ENCODE measurements at regions not wholly inside any gene's neighbourhood (a gene's known extent, or its start where the extent isn't known, plus 50 kb on each side); places are given as distances from the start of the nearest gene placed in this dataset.
A peak's percentile ranks its signal among the peaks of the same experiment; 100 is the strongest.

- dilution Hi-C loops (cut with HindIII; ENCODE audit: low sequenced_read_pairs, unreplicated experiment) (no loop called here), intact Hi-C loops (cut with micrococcal nuclease) (no loop called here), in situ Hi-C loops (cut with MboI; ENCODE audit: low sequenced_read_pairs) (no loop called here)
- no peak overlapping the region for H4K91ac ChIP-seq (ENCODE audit: insufficient read depth, low read depth, low read length)
- H2AK9ac ChIP-seq (replicated peaks; ENCODE audit: low read depth, low read length, poor library complexity): no peak overlapping the region
- H4K5ac ChIP-seq (ENCODE audit: low read depth, low read length): no peak overlapping the region
- no peaks in the 10 kb centered on the region for H3K9me1 ChIP-seq (ENCODE audit: insufficient read depth, low read length)
- BruUV-seq (replicated peaks): no TSS peak
- ChIA-PET POLR2A (ENCODE audit: unreplicated experiment) (no interaction called here), CTCF (no interaction called here)
- no peaks in the 10 kb centered on the region for H3K4me1 ChIP-seq (ENCODE audit: control insufficient read depth, insufficient read depth, low read length)
- H2BK20ac ChIP-seq (ENCODE audit: low read depth, low read length): no peak overlapping the region
- H4K8ac ChIP-seq (ENCODE audit: low read depth in 2 of 2, low read length in 2 of 2): no peak overlapping the region
- no peak for DNase-seq
- no peak overlapping the region for H3K4me3 ChIP-seq (ENCODE audit: insufficient read depth, low read depth, low read length)
- no peak for ATAC-seq (ENCODE audit: low read depth)
- no peak overlapping the region for H2AK5ac ChIP-seq (ENCODE audit: low read depth, low read length)
- H4K20me1 ChIP-seq (ENCODE audit: insufficient read depth, low read length): no peaks in the 10 kb centered on the region
- H2BK120ac ChIP-seq (ENCODE audit: low read depth, low read length): no peak overlapping the region
- no peaks in the 10 kb centered on the region for H3K36me3 ChIP-seq (ENCODE audit: control insufficient read depth, insufficient read depth, low read length)
- no peak overlapping the region for H3K4me2 ChIP-seq (ENCODE audit: low read depth, low read length)
- H3K27me3 ChIP-seq (ENCODE audit: control insufficient read depth, insufficient read depth, low read length): no peaks in the 10 kb centered on the region
- H2BK5ac ChIP-seq (ENCODE audit: low read depth, low read length, poor library complexity, severe bottlenecking): no peak overlapping the region
- no peaks in the 10 kb centered on the region for H3K79me1 ChIP-seq (ENCODE audit: low read depth in 1 of 2, low read length in 2 of 2)
- no CpG with 5 or more reads among the region's 6 CpGs for WGBS, 2 experiments (ENCODE audit: extremely low coverage in 2 of 2, insufficient read length in 1 of 2)
- no peak overlapping the region for H3K27ac ChIP-seq (ENCODE audit: insufficient read depth, low read length)
- H2AFZ ChIP-seq (replicated peaks; ENCODE audit: low read length, poor library complexity): peak overlapping the region; percentile 38
- no peak for TF ChIP-seq USF2 (IDR thresholded peaks at IDR 0.05; ENCODE audit: low read depth, low read length)
- no peak for TF ChIP-seq POLR2A (IDR thresholded peaks at IDR 0.05; ENCODE audit: low read depth, low read length)
- no peak for TF ChIP-seq RAD21 (IDR thresholded peaks at IDR 0.05; ENCODE audit: low read length)
- no peak for TF ChIP-seq SMC3 (IDR thresholded peaks at IDR 0.05; ENCODE audit: low read depth, low read length)
- no peak for TF ChIP-seq NFE2L2 (IDR thresholded peaks at IDR 0.05; ENCODE audit: low read depth, low read length)
- TF ChIP-seq MAFK (IDR thresholded peaks at IDR 0.05; ENCODE audit: low read depth, low read length): no peak
- no peak for TF ChIP-seq CEBPB (IDR thresholded peaks at IDR 0.05; ENCODE audit: low read depth, low read length)
- TF ChIP-seq FOS (IDR thresholded peaks at IDR 0.05; ENCODE audit: low read depth, low read length): no peak
- TF ChIP-seq MXI1 (IDR thresholded peaks at IDR 0.05; ENCODE audit: borderline replicate concordance, low read depth, low read length): no peak
- no peak for TF ChIP-seq RCOR1 (IDR thresholded peaks at IDR 0.05; ENCODE audit: insufficient replicate concordance, low read length)
- TF ChIP-seq, protein P1, sequence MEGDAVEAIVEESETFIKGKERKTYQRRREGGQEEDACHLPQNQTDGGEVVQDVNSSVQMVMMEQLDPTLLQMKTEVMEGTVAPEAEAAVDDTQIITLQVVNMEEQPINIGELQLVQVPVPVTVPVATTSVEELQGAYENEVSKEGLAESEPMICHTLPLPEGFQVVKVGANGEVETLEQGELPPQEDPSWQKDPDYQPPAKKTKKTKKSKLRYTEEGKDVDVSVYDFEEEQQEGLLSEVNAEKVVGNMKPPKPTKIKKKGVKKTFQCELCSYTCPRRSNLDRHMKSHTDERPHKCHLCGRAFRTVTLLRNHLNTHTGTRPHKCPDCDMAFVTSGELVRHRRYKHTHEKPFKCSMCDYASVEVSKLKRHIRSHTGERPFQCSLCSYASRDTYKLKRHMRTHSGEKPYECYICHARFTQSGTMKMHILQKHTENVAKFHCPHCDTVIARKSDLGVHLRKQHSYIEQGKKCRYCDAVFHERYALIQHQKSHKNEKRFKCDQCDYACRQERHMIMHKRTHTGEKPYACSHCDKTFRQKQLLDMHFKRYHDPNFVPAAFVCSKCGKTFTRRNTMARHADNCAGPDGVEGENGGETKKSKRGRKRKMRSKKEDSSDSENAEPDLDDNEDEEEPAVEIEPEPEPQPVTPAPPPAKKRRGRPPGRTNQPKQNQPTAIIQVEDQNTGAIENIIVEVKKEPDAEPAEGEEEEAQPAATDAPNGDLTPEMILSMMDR (conservative IDR thresholded peaks at IDR 0.05; ENCODE audit: low read depth, low read length): no peak
- TF ChIP-seq RFX5 (IDR thresholded peaks at IDR 0.05; ENCODE audit: low read depth, low read length): no peak
- no peak for TF ChIP-seq MAZ (IDR thresholded peaks at IDR 0.05; ENCODE audit: borderline replicate concordance, low read depth, low read length)
- no peak for TF ChIP-seq CHD1 (IDR thresholded peaks at IDR 0.05; ENCODE audit: low read depth, low read length)
- no peak for TF ChIP-seq BHLHE40 (IDR thresholded peaks at IDR 0.05; ENCODE audit: low read depth, low read length)
- no peak for TF ChIP-seq ELK1 (IDR thresholded peaks at IDR 0.05; ENCODE audit: borderline replicate concordance, low read depth, low read length)
- no peak overlapping the region for H3K4ac ChIP-seq (ENCODE audit: low read depth, low read length)
- no peak overlapping the region for H3K18ac ChIP-seq (ENCODE audit: low read depth, low read length)
- no peak overlapping the region for H2BK15ac ChIP-seq (ENCODE audit: low read depth, low read length)
- no peak overlapping the region for H3K14ac ChIP-seq (replicated peaks; ENCODE audit: low read depth, low read length)
- H3K9ac ChIP-seq (ENCODE audit: low read depth, low read length): no peak overlapping the region
- H3K23ac ChIP-seq (ENCODE audit: low read depth, low read length): no peak overlapping the region
- H3K9me3 ChIP-seq (ENCODE audit: control insufficient read depth, insufficient read depth, low read length): no peaks in the 10 kb centered on the region
- H3K56ac ChIP-seq (ENCODE audit: extremely low read depth, insufficient read depth, low read length): no peak overlapping the region
Measured at GRCh38 chr7:35336444-35336843, 82.5 kb upstream of the TBX20 start.

Data from IMR-90 (cell line).